ENCODE measurements at regions not wholly inside any gene's neighbourhood (a gene's known extent, or its start where the extent isn't known, plus 50 kb on each side); places are given as distances from the start of the nearest gene placed in this dataset.

DNA sequence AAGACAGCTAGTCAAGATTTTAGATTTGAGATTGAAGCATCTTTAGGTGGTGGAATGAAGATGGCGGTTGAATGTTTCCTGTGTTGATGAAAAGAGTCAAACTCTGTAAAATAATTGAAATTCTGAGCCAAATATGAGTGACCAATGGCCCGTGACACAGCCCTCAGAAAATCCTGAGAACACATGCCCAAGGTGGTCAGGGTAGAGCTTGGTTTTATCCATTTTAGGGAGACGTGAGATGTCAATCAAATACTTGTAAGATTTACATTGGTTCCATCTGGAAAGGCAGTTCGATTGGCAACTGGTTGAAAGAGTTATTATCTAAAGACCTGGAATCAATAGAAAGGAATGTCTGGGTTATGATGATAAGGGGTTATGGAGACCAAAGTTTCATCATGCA is 198.0 kb upstream of the AGAP1 start:
- Histone ChIP-seq H4K20me1 (ENCODE audit: control insufficient read depth, extremely low read depth, insufficient read depth, low read length) (no peaks in the 10 kb centered on the region), H3K4me3 (replicated peaks in 1 of 4; ENCODE audit: control extremely low read depth in 1 of 4, insufficient read depth in 1 of 4, low read depth in 3 of 4, low read length in 4 of 4) (no peak overlapping the region), H3K4me1 (ENCODE audit: control insufficient read depth, extremely low read depth, insufficient read depth, low read length) (peaks cover 2% of the 10 kb centered on the region), H3K9me3 (ENCODE audit: control insufficient read depth, insufficient read depth, low read depth, low read length) (no peaks in the 10 kb centered on the region), H3K9ac (ENCODE audit: insufficient read depth, low read length) (no peak overlapping the region), H3K27me3 (ENCODE audit: control insufficient read depth, insufficient read depth, low read length) (no peaks in the 10 kb centered on the region), H2AFZ (ENCODE audit: low read length) (no peak overlapping the region), H3K27ac (ENCODE audit: insufficient read depth, low read length) (no peak overlapping the region), H3K79me2 (ENCODE audit: control insufficient read depth, insufficient read depth, low read length) (no peaks in the 10 kb centered on the region), H3K4me2 (ENCODE audit: extremely low read depth, insufficient read depth, low read length) (no peak overlapping the region), H3K36me3 (ENCODE audit: control insufficient read depth, insufficient read depth, low read length) (no peaks in the 10 kb centered on the region)
- TF ChIP-seq, protein P1, sequence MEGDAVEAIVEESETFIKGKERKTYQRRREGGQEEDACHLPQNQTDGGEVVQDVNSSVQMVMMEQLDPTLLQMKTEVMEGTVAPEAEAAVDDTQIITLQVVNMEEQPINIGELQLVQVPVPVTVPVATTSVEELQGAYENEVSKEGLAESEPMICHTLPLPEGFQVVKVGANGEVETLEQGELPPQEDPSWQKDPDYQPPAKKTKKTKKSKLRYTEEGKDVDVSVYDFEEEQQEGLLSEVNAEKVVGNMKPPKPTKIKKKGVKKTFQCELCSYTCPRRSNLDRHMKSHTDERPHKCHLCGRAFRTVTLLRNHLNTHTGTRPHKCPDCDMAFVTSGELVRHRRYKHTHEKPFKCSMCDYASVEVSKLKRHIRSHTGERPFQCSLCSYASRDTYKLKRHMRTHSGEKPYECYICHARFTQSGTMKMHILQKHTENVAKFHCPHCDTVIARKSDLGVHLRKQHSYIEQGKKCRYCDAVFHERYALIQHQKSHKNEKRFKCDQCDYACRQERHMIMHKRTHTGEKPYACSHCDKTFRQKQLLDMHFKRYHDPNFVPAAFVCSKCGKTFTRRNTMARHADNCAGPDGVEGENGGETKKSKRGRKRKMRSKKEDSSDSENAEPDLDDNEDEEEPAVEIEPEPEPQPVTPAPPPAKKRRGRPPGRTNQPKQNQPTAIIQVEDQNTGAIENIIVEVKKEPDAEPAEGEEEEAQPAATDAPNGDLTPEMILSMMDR (conservative IDR thresholded peaks at IDR 0.05 in 1 of 2, IDR thresholded peaks at IDR 0.05 in 1 of 2; ENCODE audit: low read depth in 1 of 2, low read length in 2 of 2): no peak
- TF ChIP-seq EZH2 (IDR thresholded peaks at IDR 0.05; ENCODE audit: low read length, missing control alignments): no peak
- DNase-seq (ENCODE audit: low read depth in 2 of 2): no peak

DNA sequence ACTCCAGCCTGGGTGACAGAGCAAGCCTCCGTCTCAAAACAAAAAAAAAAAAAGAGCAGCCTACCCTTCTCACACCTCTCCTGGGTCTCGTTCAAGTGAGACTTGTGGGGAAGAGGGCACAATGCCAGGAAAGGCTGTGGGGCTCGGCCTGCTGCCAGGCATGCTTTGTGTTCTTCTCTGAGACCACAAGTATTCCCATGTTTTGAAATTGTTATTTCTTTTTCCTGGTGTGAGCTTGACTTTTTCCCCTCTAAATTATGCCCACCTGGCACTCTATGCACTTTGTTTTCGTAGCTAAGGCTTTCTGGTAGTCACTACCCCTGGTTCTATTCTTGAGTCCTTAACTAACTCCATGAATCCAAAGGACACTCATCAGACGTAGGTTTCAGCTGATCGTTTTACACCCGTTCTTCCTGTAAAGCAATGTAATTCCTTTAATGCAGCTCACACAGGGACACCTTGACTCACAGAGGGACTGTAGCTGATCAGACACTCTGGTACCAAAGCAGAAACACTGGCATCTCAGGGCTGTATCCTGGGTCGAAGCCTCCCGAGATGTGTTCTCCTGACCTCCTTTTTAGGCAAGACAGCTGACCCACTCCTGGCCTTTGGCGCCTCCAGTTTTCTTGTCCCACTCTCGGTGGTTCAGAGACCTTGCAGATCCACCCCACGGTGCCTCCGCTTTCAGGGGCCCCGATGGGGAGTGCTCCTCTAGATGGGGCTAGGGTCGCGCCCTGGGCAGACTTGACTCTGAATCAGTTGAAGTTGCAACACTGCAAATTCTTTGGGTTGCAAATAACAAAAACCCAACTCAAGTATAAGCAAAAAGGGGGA is 193.3 kb upstream of the AGAP1 start:
- H4K20me1 ChIP-seq (ENCODE audit: control insufficient read depth, extremely low read depth, insufficient read depth, low read length): no peaks in the 10 kb centered on the region
- no peak overlapping the region for H3K4me2 ChIP-seq (ENCODE audit: extremely low read depth, insufficient read depth, low read length)
- H3K36me3 ChIP-seq (ENCODE audit: control insufficient read depth, insufficient read depth, low read length): no peaks in the 10 kb centered on the region
- H3K4me3 ChIP-seq (replicated peaks in 1 of 4; ENCODE audit: control extremely low read depth in 1 of 4, insufficient read depth in 1 of 4, low read depth in 3 of 4, low read length in 4 of 4): no peak overlapping the region
- no peaks in the 10 kb centered on the region for H3K27me3 ChIP-seq (ENCODE audit: control insufficient read depth, insufficient read depth, low read length)
- peaks cover 5% of the 10 kb centered on the region for H3K4me1 ChIP-seq (ENCODE audit: control insufficient read depth, extremely low read depth, insufficient read depth, low read length)
- DNase-seq (ENCODE audit: low read depth in 2 of 2): peak; percentile 83 to 84
- no peak overlapping the region for H2AFZ ChIP-seq (ENCODE audit: low read length)
- H3K9ac ChIP-seq (ENCODE audit: insufficient read depth, low read length): no peak overlapping the region
- no peaks in the 10 kb centered on the region for H3K9me3 ChIP-seq (ENCODE audit: control insufficient read depth, insufficient read depth, low read depth, low read length)
- no peak overlapping the region for H3K27ac ChIP-seq (ENCODE audit: insufficient read depth, low read length)
- no peaks in the 10 kb centered on the region for H3K79me2 ChIP-seq (ENCODE audit: control insufficient read depth, insufficient read depth, low read length)
- TF ChIP-seq, protein P1 (conservative IDR thresholded peaks at IDR 0.05 in 1 of 2, IDR thresholded peaks at IDR 0.05 in 1 of 2; ENCODE audit: low read depth in 1 of 2, low read length in 2 of 2): no peak
- TF ChIP-seq EZH2 (IDR thresholded peaks at IDR 0.05; ENCODE audit: low read length, missing control alignments): no peak

DNA sequence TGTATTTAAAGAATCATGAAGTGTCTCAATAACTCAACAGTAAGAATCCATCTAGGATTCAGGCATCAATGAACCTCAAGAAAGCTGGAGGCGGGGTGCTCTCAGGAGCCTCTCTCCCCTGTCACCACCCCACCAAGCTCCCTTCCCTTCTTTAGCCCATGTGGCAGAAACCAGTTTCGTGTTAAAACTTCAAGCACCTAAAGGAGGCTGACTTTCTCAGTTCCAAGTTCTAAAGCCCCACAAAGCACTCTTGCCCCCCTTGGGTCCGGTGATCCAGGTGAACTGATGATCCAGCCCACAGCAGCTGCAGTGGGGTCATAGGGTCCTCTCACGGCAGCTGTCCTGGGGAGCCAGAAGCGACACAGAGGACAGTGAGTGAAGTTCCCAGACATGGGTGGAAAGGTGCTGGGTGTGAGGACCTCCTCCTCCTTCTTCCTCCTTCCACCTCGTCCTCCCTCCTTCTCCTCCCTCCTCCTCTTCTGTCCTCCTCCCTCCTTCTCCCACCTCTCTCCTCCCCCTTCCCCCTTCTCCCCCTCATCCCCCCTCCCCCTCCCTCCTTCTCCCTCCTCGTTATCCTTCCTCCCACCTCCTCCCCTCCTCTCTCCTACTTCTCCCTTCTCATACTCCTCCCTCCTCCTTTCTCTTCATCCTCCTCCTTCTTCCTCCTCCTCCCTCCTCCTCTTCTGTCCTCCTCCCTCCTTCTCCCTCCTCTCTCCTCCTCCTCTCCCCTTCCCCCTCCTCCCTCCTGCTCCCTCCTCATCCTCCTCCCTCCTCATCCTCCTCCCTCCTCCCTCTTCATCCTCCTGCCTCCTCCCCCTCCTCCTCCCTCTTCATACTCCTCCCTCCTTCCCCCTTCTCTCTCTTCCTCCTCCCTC is 192.4 kb upstream of the AGAP1 start:
- no peak overlapping the region for H3K9ac ChIP-seq (ENCODE audit: insufficient read depth, low read length)
- no peaks in the 10 kb centered on the region for H3K27me3 ChIP-seq (ENCODE audit: control insufficient read depth, insufficient read depth, low read length)
- no peak overlapping the region for H3K4me3 ChIP-seq (replicated peaks in 1 of 4; ENCODE audit: control extremely low read depth in 1 of 4, insufficient read depth in 1 of 4, low read depth in 3 of 4, low read length in 4 of 4)
- H2AFZ ChIP-seq (ENCODE audit: low read length): no peak overlapping the region
- no peak overlapping the region for H3K4me2 ChIP-seq (ENCODE audit: extremely low read depth, insufficient read depth, low read length)
- H3K36me3 ChIP-seq (ENCODE audit: control insufficient read depth, insufficient read depth, low read length): no peaks in the 10 kb centered on the region
- peaks cover 5% of the 10 kb centered on the region for H3K4me1 ChIP-seq (ENCODE audit: control insufficient read depth, extremely low read depth, insufficient read depth, low read length)
- H3K27ac ChIP-seq (ENCODE audit: insufficient read depth, low read length): no peak overlapping the region
- no peaks in the 10 kb centered on the region for H4K20me1 ChIP-seq (ENCODE audit: control insufficient read depth, extremely low read depth, insufficient read depth, low read length)
- DNase-seq (ENCODE audit: low read depth in 2 of 2): no peak
- H3K79me2 ChIP-seq (ENCODE audit: control insufficient read depth, insufficient read depth, low read length): no peaks in the 10 kb centered on the region
- no peaks in the 10 kb centered on the region for H3K9me3 ChIP-seq (ENCODE audit: control insufficient read depth, insufficient read depth, low read depth, low read length)
- TF ChIP-seq, protein P1 (conservative IDR thresholded peaks at IDR 0.05 in 1 of 2, IDR thresholded peaks at IDR 0.05 in 1 of 2; ENCODE audit: low read depth in 1 of 2, low read length in 2 of 2): no peak
- TF ChIP-seq EZH2 (IDR thresholded peaks at IDR 0.05; ENCODE audit: low read length, missing control alignments): no peak

All from fibroblast of lung (primary cell).